Dendritic cell treated with granulocyte-macrophage colony-stimulating factor and Interleukin-4, amounts not matched to agents 40 ng/mL and 50 ng/mL, for 4 days (primary cell): ENCODE measurements at regions not wholly inside any gene's neighbourhood (a gene's known extent, or its start where the extent isn't known, plus 50 kb on each side); places are given as distances from the start of the nearest gene placed in this dataset.
"Not testable (repeated sequence)": the region's sequence is repeated elsewhere in the genome, so short reads cannot be mapped to it uniquely, and the experiment has no call there.

Experiments
- H3K27ac Mint-ChIP-seq: one replicate; pipeline ENCODE4 v1.8.0; 2022; ENCODE audit warnings: mild to moderate bottlenecking, mixed read lengths
- H3K27me3 Mint-ChIP-seq: one replicate; pipeline ENCODE4 v1.8.0; 2022; ENCODE audit warnings: mild to moderate bottlenecking, mixed read lengths
- H3K36me3 Mint-ChIP-seq: one replicate; pipeline ENCODE4 v1.8.0; 2022; ENCODE audit warnings: low read depth, mixed read lengths
- H3K4me1 Mint-ChIP-seq: one replicate; pipeline ENCODE4 v1.8.0; 2022; ENCODE audit warnings: low read depth, mixed read lengths
- H3K4me3 Mint-ChIP-seq: one replicate; pipeline ENCODE4 v1.8.0; 2022; ENCODE audit warnings: mild to moderate bottlenecking, moderate library complexity, mixed read lengths
- H3K9me3 Mint-ChIP-seq: one replicate; pipeline ENCODE4 v1.8.0; 2022; ENCODE audit warnings: mixed read lengths
- intact Hi-C: fragments of 100-400 bp; cut with micrococcal nuclease; formaldehyde crosslinking; loops from one replicate; pipeline ENCODE4 v1.15.0; 2022

- Mint-ChIP-seq H3K27ac (no peak overlapping the region), H3K36me3 (no peaks in the 10 kb centered on the region), H3K4me3 (no peak overlapping the region), H3K27me3 (no peaks in the 10 kb centered on the region), H3K9me3 (peaks cover 5% of the 10 kb centered on the region), H3K4me1 (no peaks in the 10 kb centered on the region)
- intact Hi-C loops: no loop called here
These were observed 975.5 kb downstream of the OLFM4 start for GRCh38 chr13:54004026-54004699.

GRCh38 chr13:54016542-54016941, 987.9 kb downstream of the OLFM4 start:
- H3K36me3 Mint-ChIP-seq: no peaks in the 10 kb centered on the region
- intact Hi-C loops: no loop called here
- no peak overlapping the region for H3K27ac Mint-ChIP-seq

GRCh38 chr13:54018485-54018884, 989.9 kb downstream of the OLFM4 start:
- Mint-ChIP-seq H3K36me3 (no peaks in the 10 kb centered on the region), H3K9me3 (peaks cover 33% of the 10 kb centered on the region), H3K27me3 (no peaks in the 10 kb centered on the region), H3K4me3 (no peak overlapping the region), H3K27ac (no peak overlapping the region), H3K4me1 (no peaks in the 10 kb centered on the region)
- intact Hi-C loops: no loop called here

More at GRCh38 chr13:54016542-54016941, 987.9 kb downstream of the OLFM4 start:
- peaks cover 28% of the 10 kb centered on the region for H3K9me3 Mint-ChIP-seq
- H3K4me3 Mint-ChIP-seq: no peak overlapping the region
- no peaks in the 10 kb centered on the region for H3K4me1 Mint-ChIP-seq
- no peaks in the 10 kb centered on the region for H3K27me3 Mint-ChIP-seq

DNA sequence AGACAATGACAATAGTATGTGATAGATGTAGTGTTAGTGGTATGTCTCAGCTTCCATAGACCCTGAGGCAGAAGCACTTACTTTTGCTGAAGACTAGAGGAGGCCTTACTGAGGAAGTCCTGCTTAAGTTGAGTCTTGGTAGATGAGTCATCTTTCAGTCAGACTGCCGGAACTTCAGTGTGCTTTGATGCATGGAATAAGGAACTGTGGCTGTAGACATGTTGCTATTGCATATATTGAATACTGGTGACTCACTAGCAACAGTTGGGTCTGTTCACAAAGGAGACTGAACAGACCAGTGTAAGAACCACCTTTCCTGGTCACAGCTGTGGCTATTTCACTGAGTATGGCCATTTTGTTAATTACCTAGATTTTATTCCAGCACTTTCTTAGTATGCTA, 1000.6 kb downstream of the OLFM4 start:
- Mint-ChIP-seq H3K27ac (no peak overlapping the region), H3K4me3 (no peak overlapping the region), H3K27me3 (no peaks in the 10 kb centered on the region), H3K9me3 (peaks cover 42% of the 10 kb centered on the region), H3K4me1 (no peaks in the 10 kb centered on the region), H3K36me3 (no peaks in the 10 kb centered on the region)
- intact Hi-C loops: no loop called here

GRCh38 chr13:54029720-54030119, 1001.1 kb downstream of the OLFM4 start:
- no peaks in the 10 kb centered on the region for H3K27me3 Mint-ChIP-seq
- H3K27ac Mint-ChIP-seq: no peak overlapping the region
- no peaks in the 10 kb centered on the region for H3K4me1 Mint-ChIP-seq
- no peaks in the 10 kb centered on the region for H3K36me3 Mint-ChIP-seq
- intact Hi-C loops: no loop called here
- no peak overlapping the region for H3K4me3 Mint-ChIP-seq
- peaks cover 37% of the 10 kb centered on the region for H3K9me3 Mint-ChIP-seq

- intact Hi-C loops: no loop called here
- peaks cover 28% of the 10 kb centered on the region for H3K9me3 Mint-ChIP-seq
- H3K36me3 Mint-ChIP-seq: no peaks in the 10 kb centered on the region
- H3K27me3 Mint-ChIP-seq: no peaks in the 10 kb centered on the region
- no peak overlapping the region for H3K27ac Mint-ChIP-seq
- no peaks in the 10 kb centered on the region for H3K4me1 Mint-ChIP-seq
- no peak overlapping the region for H3K4me3 Mint-ChIP-seq
These were observed 1004.8 kb downstream of the OLFM4 start for GRCh38 chr13:54033323-54033861.

DNA sequence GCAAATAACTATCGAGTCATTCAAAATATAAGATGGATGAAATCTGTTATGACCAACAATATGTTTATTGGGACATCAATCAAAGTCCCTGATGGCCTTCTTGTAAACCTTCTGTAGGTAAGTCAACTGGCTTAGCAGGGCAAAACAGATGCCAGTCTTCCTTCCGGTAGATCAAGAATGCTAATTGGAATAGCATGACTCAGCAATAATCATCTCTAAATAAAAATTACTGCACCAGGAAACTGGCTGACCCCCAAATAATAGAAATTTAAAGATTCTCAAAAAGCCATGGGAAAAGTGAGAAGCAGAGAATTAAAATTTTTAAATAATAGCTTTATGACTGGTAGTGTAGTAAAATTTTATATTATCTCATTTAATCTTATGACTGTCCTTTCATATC, 1005.4 kb downstream of the OLFM4 start:
- peaks cover 34% of the 10 kb centered on the region for H3K9me3 Mint-ChIP-seq
- intact Hi-C loops: no loop called here
- H3K36me3 Mint-ChIP-seq: no peaks in the 10 kb centered on the region
- no peaks in the 10 kb centered on the region for H3K4me1 Mint-ChIP-seq
- no peaks in the 10 kb centered on the region for H3K27me3 Mint-ChIP-seq
- no peak overlapping the region for H3K4me3 Mint-ChIP-seq
- H3K27ac Mint-ChIP-seq: no peak overlapping the region

DNA sequence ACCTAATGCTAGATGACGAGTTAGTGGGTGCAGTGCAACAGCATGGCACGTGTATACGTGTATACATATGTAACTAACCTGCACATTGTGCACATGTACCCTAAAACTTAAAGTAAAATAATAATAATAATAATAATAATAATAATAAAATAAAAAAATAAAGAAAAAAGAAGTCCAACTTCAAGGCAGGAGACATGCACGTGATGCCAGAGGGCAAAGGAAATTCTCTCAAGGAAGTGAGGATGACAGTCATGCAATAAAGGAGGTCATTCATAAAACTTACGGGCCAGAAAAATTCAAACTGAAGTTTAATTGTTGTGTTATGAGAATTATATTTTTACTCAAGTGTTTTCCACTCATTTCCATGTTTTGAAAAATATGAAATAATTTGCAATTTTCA, 1028.8 kb downstream of the OLFM4 start:
- H3K27ac Mint-ChIP-seq, H3K36me3 Mint-ChIP-seq, intact Hi-C loops, H3K4me1 Mint-ChIP-seq, H3K27me3 Mint-ChIP-seq, H3K4me3 Mint-ChIP-seq, H3K9me3 Mint-ChIP-seq: not testable (repeated sequence)

GRCh38 chr13:54069958-54070357, 1041.3 kb downstream of the OLFM4 start:
- intact Hi-C loops, H3K27me3 Mint-ChIP-seq, H3K36me3 Mint-ChIP-seq, H3K4me3 Mint-ChIP-seq, H3K27ac Mint-ChIP-seq, H3K4me1 Mint-ChIP-seq: not testable (repeated sequence)
- H3K9me3 Mint-ChIP-seq: peaks cover 34% of the 10 kb centered on the region

DNA sequence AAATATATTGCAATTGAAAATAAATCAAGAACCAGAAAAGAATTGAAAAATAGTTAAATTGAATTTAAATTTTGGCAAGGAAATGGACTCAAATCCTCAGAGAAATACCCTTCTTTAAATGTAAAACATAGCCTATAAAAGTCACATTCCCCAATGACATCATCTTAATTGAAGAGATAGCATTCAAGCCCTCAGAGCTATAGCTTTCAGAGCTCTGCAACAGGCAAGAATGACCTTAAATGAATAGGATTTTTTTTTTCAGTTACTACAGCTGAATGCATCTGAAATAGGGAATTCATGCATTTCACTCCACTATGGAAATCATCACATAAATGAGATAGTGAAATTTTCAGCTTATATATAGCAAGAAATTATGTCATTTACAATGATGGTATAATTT, 1049.0 kb downstream of the OLFM4 start:
- no peaks in the 10 kb centered on the region for H3K36me3 Mint-ChIP-seq
- no peak overlapping the region for H3K27ac Mint-ChIP-seq
- H3K9me3 Mint-ChIP-seq: peaks cover 11% of the 10 kb centered on the region
- H3K4me1 Mint-ChIP-seq: no peaks in the 10 kb centered on the region
- H3K27me3 Mint-ChIP-seq: no peaks in the 10 kb centered on the region
- intact Hi-C loops: no loop called here
- H3K4me3 Mint-ChIP-seq: no peak overlapping the region

DNA sequence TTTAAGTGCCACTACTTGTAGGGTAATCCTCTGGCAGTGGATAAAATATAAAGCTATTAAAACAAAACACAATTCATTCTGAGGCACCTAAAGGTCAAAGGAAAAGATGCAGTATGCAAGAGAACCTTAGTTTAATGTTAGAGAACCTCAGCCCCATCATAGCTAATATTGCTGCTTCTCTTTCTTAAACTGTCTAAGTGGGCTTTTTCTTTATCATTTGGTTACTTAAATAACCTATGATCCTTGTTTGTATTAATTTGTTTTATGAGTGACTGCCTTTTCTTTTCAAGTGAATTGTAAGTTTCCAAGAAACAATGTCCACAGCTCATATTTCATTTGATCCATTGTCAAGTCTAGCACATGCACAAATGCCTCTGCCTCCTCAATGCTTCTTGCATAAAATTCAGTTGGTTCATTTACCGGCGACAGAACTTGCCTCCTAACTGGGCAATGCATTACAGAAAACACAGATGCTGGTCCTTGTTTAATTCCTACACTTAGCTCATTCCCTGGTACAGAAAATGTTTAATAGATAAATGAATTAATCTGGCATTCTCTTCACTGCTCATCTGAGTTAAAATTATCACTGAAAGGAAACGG, 1049.8 kb downstream of the OLFM4 start:
- Mint-ChIP-seq H3K4me3 (no peak overlapping the region), H3K4me1 (no peaks in the 10 kb centered on the region), H3K27me3 (no peaks in the 10 kb centered on the region), H3K36me3 (no peaks in the 10 kb centered on the region), H3K9me3 (peaks cover 11% of the 10 kb centered on the region), H3K27ac (no peak overlapping the region)
- intact Hi-C loops: no loop called here

- H3K9me3 Mint-ChIP-seq: peaks cover 20% of the 10 kb centered on the region
- intact Hi-C loops, H3K4me1 Mint-ChIP-seq, H3K27ac Mint-ChIP-seq, H3K27me3 Mint-ChIP-seq, H3K36me3 Mint-ChIP-seq, H3K4me3 Mint-ChIP-seq: not testable (repeated sequence)
These were observed 1053.7 kb downstream of the OLFM4 start for GRCh38 chr13:54082309-54082708.

GRCh38 chr13:54091884-54092283, 1063.3 kb downstream of the OLFM4 start:
- no peak overlapping the region for H3K27ac Mint-ChIP-seq
- H3K36me3 Mint-ChIP-seq: no peaks in the 10 kb centered on the region
- no peak overlapping the region for H3K4me3 Mint-ChIP-seq

DNA sequence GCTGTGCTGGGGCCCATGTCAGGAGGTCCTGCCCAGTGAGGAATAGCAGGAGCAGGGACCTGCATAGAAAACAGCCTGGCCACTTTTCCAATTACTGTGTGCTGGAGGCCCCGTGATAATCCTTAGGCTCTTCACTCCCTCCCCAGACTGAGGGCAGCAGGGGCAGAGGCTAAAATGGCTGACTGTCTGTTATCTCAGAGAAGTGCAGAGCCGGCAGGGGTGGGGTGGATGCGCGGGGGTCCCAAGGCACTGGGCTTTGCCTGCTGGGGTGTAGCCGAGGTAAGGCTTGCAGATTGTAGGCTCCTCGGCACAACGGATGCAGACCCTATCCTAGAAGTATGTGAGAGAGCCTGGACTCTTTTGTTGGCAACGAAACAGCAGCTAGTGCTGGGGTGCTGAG, 1064.1 kb downstream of the OLFM4 start:
- Mint-ChIP-seq H3K36me3 (no peaks in the 10 kb centered on the region), H3K27me3 (no peaks in the 10 kb centered on the region), H3K27ac (no peak overlapping the region), H3K9me3 (peaks cover 17% of the 10 kb centered on the region), H3K4me3 (no peak overlapping the region), H3K4me1 (no peaks in the 10 kb centered on the region)
- intact Hi-C loops: no loop called here

More at GRCh38 chr13:54091884-54092283, 1063.3 kb downstream of the OLFM4 start:
- Mint-ChIP-seq H3K27me3 (no peaks in the 10 kb centered on the region), H3K4me1 (no peaks in the 10 kb centered on the region), H3K9me3 (peaks cover 17% of the 10 kb centered on the region)
- intact Hi-C loops: no loop called here

DNA sequence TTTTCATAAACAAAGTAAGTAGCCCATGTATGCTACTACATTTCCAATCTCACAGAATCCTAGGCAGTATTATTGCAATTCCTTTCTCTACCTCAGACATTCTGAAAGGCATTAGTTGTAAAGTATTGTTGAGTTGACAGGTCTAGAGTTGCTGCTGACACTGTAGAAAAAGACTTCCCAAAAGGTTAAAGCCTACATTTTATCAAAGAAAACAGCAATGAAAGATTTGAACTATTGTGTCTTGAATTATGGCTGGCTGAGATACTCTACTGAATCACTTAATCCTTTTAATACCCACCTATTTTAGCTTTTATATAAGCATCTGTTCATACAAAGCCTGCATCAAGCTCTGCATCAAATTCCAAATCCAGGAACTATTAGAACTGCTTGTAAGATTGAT, 1082.0 kb downstream of the OLFM4 start:
- H3K27ac Mint-ChIP-seq: no peak overlapping the region
- intact Hi-C loops: no loop called here
- H3K9me3 Mint-ChIP-seq: peaks cover 9% of the 10 kb centered on the region

More for the DNA sequence above, 1082.0 kb downstream of the OLFM4 start:
- Mint-ChIP-seq H3K36me3 (no peaks in the 10 kb centered on the region), H3K27me3 (no peaks in the 10 kb centered on the region), H3K4me3 (no peak overlapping the region), H3K4me1 (no peaks in the 10 kb centered on the region)
